WI38 (cell line): ENCODE measurements at regions not wholly inside any gene's neighbourhood (a gene's known extent, or its start where the extent isn't known, plus 50 kb on each side); places are given as distances from the start of the nearest gene placed in this dataset.

ENCODE experiments used
- H3K4me3 ChIP-seq: 2 replicates; pipeline ENCODE4 v1.5.1; 2011; ENCODE audit warnings: low read depth, mild to moderate bottlenecking, control low read depth, low read length
- CTCF ChIP-seq: IDR thresholded peaks from 2 replicates; pipeline ENCODE4 v1.5.1; 2012; ENCODE audit warnings: low read depth, mild to moderate bottlenecking, control low read depth, low read length

- TF ChIP-seq CTCF: no peak
- H3K4me3 ChIP-seq: no peak overlapping the region
Observed at GRCh38 chr6:148619891-148620290, 126.9 kb upstream of the UST start.

- no peak for TF ChIP-seq CTCF
- H3K4me3 ChIP-seq: no peak overlapping the region
Observed at GRCh38 chr6:148620579-148621298, 126.1 kb upstream of the UST start.

- no peak overlapping the region for H3K4me3 ChIP-seq
- no peak for TF ChIP-seq CTCF
Observed at GRCh38 chr6:148625609-148626008, 121.2 kb upstream of the UST start.

GRCh38 chr6:148628251-148628650, 118.6 kb upstream of the UST start:
- TF ChIP-seq CTCF: no peak
- H3K4me3 ChIP-seq: no peak overlapping the region

GRCh38 chr6:148629181-148629580, 117.6 kb upstream of the UST start:
- no peak overlapping the region for H3K4me3 ChIP-seq
- TF ChIP-seq CTCF: no peak

- TF ChIP-seq CTCF: no peak
- no peak overlapping the region for H3K4me3 ChIP-seq
Observed at GRCh38 chr6:148629592-148630465, 117.0 kb upstream of the UST start.
